ENCODE measurements at regions not wholly inside any gene's neighbourhood (a gene's known extent, or its start where the extent isn't known, plus 50 kb on each side); places are given as distances from the start of the nearest gene placed in this dataset.

DNA sequence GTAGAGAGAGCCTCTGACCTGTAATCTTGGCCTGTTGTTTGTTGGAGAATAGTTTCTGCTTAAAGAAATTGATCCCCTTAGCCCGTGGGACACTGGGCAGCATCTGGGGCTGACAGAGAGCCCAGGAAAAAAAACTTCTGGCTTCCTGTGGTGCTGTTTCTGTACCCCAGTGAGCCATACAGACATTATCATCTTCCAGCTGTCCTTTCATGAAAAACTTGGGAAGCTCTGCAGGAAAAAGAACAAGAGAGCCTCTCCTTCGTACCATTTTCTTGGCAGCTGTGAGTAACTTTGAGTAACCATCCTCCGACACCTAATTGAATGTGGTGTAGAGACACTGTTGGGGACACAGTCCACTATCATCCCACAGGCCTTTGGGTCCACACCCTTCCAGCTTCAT, 333.0 kb downstream of the SHQ1 start:
- TF ChIP-seq SIN3A (conservative IDR thresholded peaks at IDR 0.05 in 1 of 2, IDR thresholded peaks at IDR 0.05 in 1 of 2; ENCODE audit: low read depth in 1 of 2, low read length in 2 of 2) (no peak), SP1 (IDR thresholded peaks at IDR 0.05; ENCODE audit: low read depth, low read length) (no peak), SIRT6 (IDR thresholded peaks at IDR 0.05; ENCODE audit: low read length) (no peak), JUND (IDR thresholded peaks at IDR 0.05; ENCODE audit: low read length) (no peak), RXRA (IDR thresholded peaks at IDR 0.05; ENCODE audit: insufficient read depth, low read depth, low read length) (no peak), CHD1 (IDR thresholded peaks at IDR 0.05; ENCODE audit: low read depth, low read length) (no peak), TBP (IDR thresholded peaks at IDR 0.05; ENCODE audit: low read depth, low read length) (no peak)
- TF ChIP-seq, protein P1, sequence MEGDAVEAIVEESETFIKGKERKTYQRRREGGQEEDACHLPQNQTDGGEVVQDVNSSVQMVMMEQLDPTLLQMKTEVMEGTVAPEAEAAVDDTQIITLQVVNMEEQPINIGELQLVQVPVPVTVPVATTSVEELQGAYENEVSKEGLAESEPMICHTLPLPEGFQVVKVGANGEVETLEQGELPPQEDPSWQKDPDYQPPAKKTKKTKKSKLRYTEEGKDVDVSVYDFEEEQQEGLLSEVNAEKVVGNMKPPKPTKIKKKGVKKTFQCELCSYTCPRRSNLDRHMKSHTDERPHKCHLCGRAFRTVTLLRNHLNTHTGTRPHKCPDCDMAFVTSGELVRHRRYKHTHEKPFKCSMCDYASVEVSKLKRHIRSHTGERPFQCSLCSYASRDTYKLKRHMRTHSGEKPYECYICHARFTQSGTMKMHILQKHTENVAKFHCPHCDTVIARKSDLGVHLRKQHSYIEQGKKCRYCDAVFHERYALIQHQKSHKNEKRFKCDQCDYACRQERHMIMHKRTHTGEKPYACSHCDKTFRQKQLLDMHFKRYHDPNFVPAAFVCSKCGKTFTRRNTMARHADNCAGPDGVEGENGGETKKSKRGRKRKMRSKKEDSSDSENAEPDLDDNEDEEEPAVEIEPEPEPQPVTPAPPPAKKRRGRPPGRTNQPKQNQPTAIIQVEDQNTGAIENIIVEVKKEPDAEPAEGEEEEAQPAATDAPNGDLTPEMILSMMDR (IDR thresholded peaks at IDR 0.05; ENCODE audit: control extremely low read depth in 1 of 3, insufficient read depth in 1 of 3, low read depth in 1 of 3, low read length in 3 of 3) = no peak

Data from H1 (cell line).